H9 (cell line): ENCODE measurements at regions not wholly inside any gene's neighbourhood (a gene's known extent, or its start where the extent isn't known, plus 50 kb on each side); places are given as distances from the start of the nearest gene placed in this dataset.
"Not testable (repeated sequence)": the region's sequence is repeated elsewhere in the genome, so short reads cannot be mapped to it uniquely, and the experiment has no call there.

ENCODE experiments used
- DNase-seq: peaks from one replicate; pipeline ENCODE4 v3.0.0-alpha.2; 2017
- H2AFZ ChIP-seq: one replicate; pipeline ENCODE4 v1.6.1; 2013; ENCODE audit warnings: mild to moderate bottlenecking, low read length, control low read depth, moderate library complexity
- H2AK5ac ChIP-seq: 2 replicates; pipeline ENCODE4 v1.6.1; 2013; ENCODE audit warnings: low read length, control low read depth, mixed read lengths; ENCODE audit not compliant: insufficient read length
- H2BK120ac ChIP-seq: one replicate; pipeline ENCODE4 v1.6.1; 2013; ENCODE audit warnings: low read depth, mild to moderate bottlenecking, low read length, control low read depth, inconsistent platforms; ENCODE audit not compliant: poor library complexity, severe bottlenecking
- H2BK12ac ChIP-seq: 2 replicates; pipeline ENCODE4 v1.6.1; 2013; ENCODE audit warnings: low read length, control low read depth, mixed read lengths, low read depth; ENCODE audit not compliant: insufficient read length
- H2BK15ac ChIP-seq: 2 replicates; pipeline ENCODE4 v1.6.1; 2013; ENCODE audit warnings: low read depth, low read length, control low read depth
- H2BK20ac ChIP-seq: one replicate; pipeline ENCODE4 v1.6.1; 2013; ENCODE audit warnings: low read depth, mild to moderate bottlenecking, low read length, control low read depth, inconsistent platforms; ENCODE audit not compliant: poor library complexity, severe bottlenecking
- H2BK5ac ChIP-seq: 2 replicates; pipeline ENCODE4 v1.6.1; 2013; ENCODE audit warnings: low read length, control low read depth, mixed read lengths; ENCODE audit not compliant: insufficient read length
- H3K14ac ChIP-seq: 2 replicates; pipeline ENCODE4 v1.6.1; 2013; ENCODE audit warnings: low read length, control low read depth; ENCODE audit not compliant: insufficient read depth
- H3K18ac ChIP-seq: 2 replicates; pipeline ENCODE4 v1.6.1; 2013; ENCODE audit warnings: low read depth, mild to moderate bottlenecking, mixed read lengths, low read length, control low read depth; ENCODE audit not compliant: insufficient read length
- H3K23ac ChIP-seq: 2 replicates; pipeline ENCODE4 v1.6.1; 2013; ENCODE audit warnings: low read length, control low read depth, mixed read lengths, low read depth; ENCODE audit not compliant: insufficient read length
- H3K23me2 ChIP-seq: 2 replicates; pipeline ENCODE4 v1.6.1; 2013; ENCODE audit warnings: low read depth, mild to moderate bottlenecking, mixed read lengths, low read length, control low read depth; ENCODE audit not compliant: insufficient read length, poor library complexity, severe bottlenecking
- H3K27ac ChIP-seq: 2 replicates; pipeline ENCODE4 v1.5.1; 2013; ENCODE audit warnings: low read length, control low read depth, mixed read lengths, low read depth; ENCODE audit not compliant: insufficient read length
- H3K27me3 ChIP-seq: 2 replicates; pipeline ENCODE4 v1.6.1; 2013; ENCODE audit warnings: low read length, control low read depth, inconsistent platforms; ENCODE audit not compliant: insufficient read depth
- H3K4ac ChIP-seq: 2 replicates; pipeline ENCODE4 v1.6.1; 2013; ENCODE audit warnings: low read depth, mild to moderate bottlenecking, control low read depth, inconsistent platforms, low read length, moderate library complexity
- H3K4me1 ChIP-seq: 2 replicates; pipeline ENCODE4 v1.6.1; 2013; ENCODE audit warnings: low read length, control low read depth, inconsistent platforms; ENCODE audit not compliant: insufficient read depth
- H3K4me2 ChIP-seq: 2 replicates; pipeline ENCODE4 v1.6.1; 2013; ENCODE audit warnings: low read length, control low read depth, mixed read lengths; ENCODE audit not compliant: insufficient read length, insufficient read depth
- H3K56ac ChIP-seq: 2 replicates; pipeline ENCODE4 v1.6.1; 2013; ENCODE audit warnings: low read depth, mild to moderate bottlenecking, mixed read lengths, low read length, control low read depth; ENCODE audit not compliant: insufficient read length
- H3K79me1 ChIP-seq: 2 replicates; pipeline ENCODE4 v1.6.1; 2013; ENCODE audit warnings: low read depth, mild to moderate bottlenecking, moderate library complexity, low read length, control low read depth, inconsistent platforms; ENCODE audit not compliant: insufficient read depth, poor library complexity, severe bottlenecking
- H3K79me2 ChIP-seq: 2 replicates; pipeline ENCODE4 v1.6.1; 2013; ENCODE audit warnings: low read length, control low read depth, inconsistent platforms; ENCODE audit not compliant: insufficient read depth
- H3K9ac ChIP-seq: 2 replicates; pipeline ENCODE4 v1.6.1; 2013; ENCODE audit warnings: low read length, control low read depth, mixed read lengths; ENCODE audit not compliant: insufficient read length; ENCODE audit errors: extremely low read depth
- H3K9me3 ChIP-seq: one replicate; pipeline ENCODE4 v1.6.1; 2013; ENCODE audit warnings: low read depth, low read length, inconsistent platforms; ENCODE audit not compliant: control insufficient read depth
- H3T11ph ChIP-seq: one replicate; pipeline ENCODE4 v1.6.1; 2013; ENCODE audit warnings: mild to moderate bottlenecking, low read length, control low read depth, inconsistent platforms
- H4K20me1 ChIP-seq: one replicate; pipeline ENCODE4 v1.6.1; 2013; ENCODE audit not compliant: control insufficient read depth, insufficient read length, insufficient read depth
- H4K5ac ChIP-seq: 2 replicates; pipeline ENCODE4 v1.6.1; 2013; ENCODE audit warnings: low read depth, mild to moderate bottlenecking, mixed read lengths, low read length, control low read depth; ENCODE audit not compliant: insufficient read length
- H4K8ac ChIP-seq: replicated peaks from 2 replicates; pipeline ENCODE4 v1.6.1; 2013; ENCODE audit warnings: low read length, control low read depth, mixed read lengths, low read depth; ENCODE audit not compliant: insufficient read length
- H4K91ac ChIP-seq: 2 replicates; pipeline ENCODE4 v1.6.1; 2013; ENCODE audit warnings: low read depth, mild to moderate bottlenecking, moderate library complexity, mixed read lengths, low read length, control low read depth; ENCODE audit not compliant: insufficient read length
- H3K27ac Mint-ChIP-seq, 3 experiments: 2 replicates in 2 of 3; 3 replicates in 1 of 3; pipeline ENCODE4 v1.8.0; 2020 to 2021; ENCODE audit warnings: mixed read lengths in 3 of 3, mild to moderate bottlenecking in 1 of 3, moderate library complexity in 1 of 3
- H3K27me3 Mint-ChIP-seq: 2 replicates; pipeline ENCODE4 v1.8.0; 2021; ENCODE audit warnings: low read depth, mild to moderate bottlenecking, moderate library complexity, mixed read lengths
- H3K36me3 Mint-ChIP-seq, 3 experiments: 2 replicates in 2 of 3; 3 replicates in 1 of 3; pipeline ENCODE4 v1.8.0; 2020 to 2021; ENCODE audit warnings: low read depth in 3 of 3, mixed read lengths in 3 of 3; ENCODE audit not compliant: insufficient read depth in 1 of 3
- H3K4me1 Mint-ChIP-seq, 2 experiments: 2 replicates each; pipeline ENCODE4 v1.8.0; 2020; ENCODE audit warnings: mixed read lengths in 2 of 2
- H3K4me3 Mint-ChIP-seq, 2 experiments: 2 replicates in 1 of 2; 3 replicates in 1 of 2; pipeline ENCODE4 v1.8.0; 2020 to 2021; ENCODE audit warnings: mild to moderate bottlenecking in 2 of 2, mixed read lengths in 2 of 2, moderate library complexity in 1 of 2
- H3K9me3 Mint-ChIP-seq, 2 experiments: 2 replicates in 1 of 2; 3 replicates in 1 of 2; pipeline ENCODE4 v1.8.0; 2020; ENCODE audit warnings: mild to moderate bottlenecking in 2 of 2, mixed read lengths in 2 of 2, moderate library complexity in 1 of 2
- WGBS: extraction: QIAGEN DNeasy Blood & Tissue Kit; methylation state at CpG from one replicate; pipeline ENCODE4 v1.1.7; 2013; ENCODE audit warnings: missing lambda C conversion rate, low lambda C conversion rate, mixed read lengths; ENCODE audit not compliant: insufficient read length; ENCODE audit errors: extremely low coverage; 5-methylcytosine and 5-hydroxymethylcytosine counted together
- TF ChIP-seq, protein P1 (sequence below): fragments of 200-600 bp; sonication (generic); conservative IDR thresholded peaks from 3 replicates; pipeline ENCODE4 v1.8.0; 2021; ENCODE audit warnings: antibody characterized with exemption, mild to moderate bottlenecking

GRCh38 chr3:34511891-34512290 lies 713.5 kb downstream of the PDCD6IP start:
- Histone ChIP-seq H3K23ac (no peak overlapping the region), H4K91ac (no peak overlapping the region), H3K56ac (no peak overlapping the region), H2BK5ac (no peak overlapping the region), H2BK120ac (no peak overlapping the region), H3K27ac (no peak overlapping the region), H3K23me2 (no peaks in the 10 kb centered on the region), H3K27me3 (no peaks in the 10 kb centered on the region), H3K4me2 (no peak overlapping the region), H3T11ph (no peak overlapping the region), H2BK15ac (no peak overlapping the region), H3K79me2 (no peaks in the 10 kb centered on the region), H2BK20ac (no peak overlapping the region), H3K4me1 (no peaks in the 10 kb centered on the region), H2AK5ac (no peak overlapping the region), H4K8ac (no peak overlapping the region), H2AFZ (no peak overlapping the region), H3K9me3 (no peaks in the 10 kb centered on the region), H4K20me1 (no peaks in the 10 kb centered on the region), H3K79me1 (no peaks in the 10 kb centered on the region), H4K5ac (no peak overlapping the region), H3K4ac (no peak overlapping the region), H3K14ac (no peak overlapping the region), H3K18ac (no peak overlapping the region), H2BK12ac (no peak overlapping the region), H3K9ac (no peak overlapping the region)
- WGBS = no CpG with 5 or more reads among the region's 3 CpGs
- H3K27ac Mint-ChIP-seq = no peak overlapping the region
- H3K4me1 Mint-ChIP-seq = no peaks in the 10 kb centered on the region
- TF ChIP-seq, protein P1, sequence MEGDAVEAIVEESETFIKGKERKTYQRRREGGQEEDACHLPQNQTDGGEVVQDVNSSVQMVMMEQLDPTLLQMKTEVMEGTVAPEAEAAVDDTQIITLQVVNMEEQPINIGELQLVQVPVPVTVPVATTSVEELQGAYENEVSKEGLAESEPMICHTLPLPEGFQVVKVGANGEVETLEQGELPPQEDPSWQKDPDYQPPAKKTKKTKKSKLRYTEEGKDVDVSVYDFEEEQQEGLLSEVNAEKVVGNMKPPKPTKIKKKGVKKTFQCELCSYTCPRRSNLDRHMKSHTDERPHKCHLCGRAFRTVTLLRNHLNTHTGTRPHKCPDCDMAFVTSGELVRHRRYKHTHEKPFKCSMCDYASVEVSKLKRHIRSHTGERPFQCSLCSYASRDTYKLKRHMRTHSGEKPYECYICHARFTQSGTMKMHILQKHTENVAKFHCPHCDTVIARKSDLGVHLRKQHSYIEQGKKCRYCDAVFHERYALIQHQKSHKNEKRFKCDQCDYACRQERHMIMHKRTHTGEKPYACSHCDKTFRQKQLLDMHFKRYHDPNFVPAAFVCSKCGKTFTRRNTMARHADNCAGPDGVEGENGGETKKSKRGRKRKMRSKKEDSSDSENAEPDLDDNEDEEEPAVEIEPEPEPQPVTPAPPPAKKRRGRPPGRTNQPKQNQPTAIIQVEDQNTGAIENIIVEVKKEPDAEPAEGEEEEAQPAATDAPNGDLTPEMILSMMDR = no peak
- no peaks in the 10 kb centered on the region for H3K27me3 Mint-ChIP-seq
- H3K4me3 Mint-ChIP-seq = no peak overlapping the region
- no peak for DNase-seq
- H3K9me3 Mint-ChIP-seq = no peaks in the 10 kb centered on the region; a peak in 1 of 5 replicates
- H3K36me3 Mint-ChIP-seq = no peaks in the 10 kb centered on the region; a peak in 1 of 7 replicates

- H3K18ac ChIP-seq, H2BK5ac ChIP-seq, H2BK15ac ChIP-seq, H3K4me3 Mint-ChIP-seq, H3K79me2 ChIP-seq, H3K4ac ChIP-seq, H3K23ac ChIP-seq, H3K27ac Mint-ChIP-seq, H2BK120ac ChIP-seq, H2AK5ac ChIP-seq, H3T11ph ChIP-seq, H3K4me1 ChIP-seq, H4K20me1 ChIP-seq, H3K27me3 ChIP-seq, H3K27ac ChIP-seq, H3K9me3 ChIP-seq, H3K9ac ChIP-seq, H3K79me1 ChIP-seq, H3K27me3 Mint-ChIP-seq, H2BK12ac ChIP-seq, H4K91ac ChIP-seq, H2BK20ac ChIP-seq, DNase-seq, H3K23me2 ChIP-seq, H2AFZ ChIP-seq, H3K4me2 ChIP-seq, H4K8ac ChIP-seq, H3K56ac ChIP-seq, H3K14ac ChIP-seq, H4K5ac ChIP-seq, H3K4me1 Mint-ChIP-seq: not testable (repeated sequence)
- WGBS = no CpG with 5 or more reads among the region's 2 CpGs
- Mint-ChIP-seq H3K9me3 (peaks cover 10 to 21% of the 10 kb centered on the region in 2 experiments), H3K36me3 (peaks cover 8 to 15% (median 15%) of the 10 kb centered on the region in 3 experiments)
Measured at GRCh38 chr3:34519008-34519407, 720.6 kb downstream of the PDCD6IP start.
